ENCODE measurements at regions not wholly inside any gene's neighbourhood (a gene's known extent, or its start where the extent isn't known, plus 50 kb on each side); places are given as distances from the start of the nearest gene placed in this dataset.

- TF ChIP-seq SUZ12 (IDR thresholded peaks at IDR 0.05; ENCODE audit: extremely low read depth, insufficient read depth, insufficient read length): no peak
- no peak for TF ChIP-seq ZNF274 (IDR thresholded peaks at IDR 0.05; ENCODE audit: low read depth, low read length)
Observed at GRCh38 chr20:48227381-48227780, 442.1 kb upstream of the SULF2 start.
